SU-DHL-6 (cell line): ENCODE measurements at regions not wholly inside any gene's neighbourhood (a gene's known extent, or its start where the extent isn't known, plus 50 kb on each side); places are given as distances from the start of the nearest gene placed in this dataset.

ENCODE experiments used
- EZH2phosphoT487 ChIP-seq: fragments of 200-600 bp; sonication (generic), shearing (Covaris generic); conservative IDR thresholded peaks from 2 replicates; pipeline ENCODE4 v1.6.1; 2018; ENCODE audit warnings: mild to moderate bottlenecking, antibody characterized with exemption, low read length, moderate library complexity, mixed read lengths
- TF ChIP-seq, protein P1 (sequence below): fragments of 200-600 bp; sonication (generic); IDR thresholded peaks from one replicate; pipeline ENCODE4 v1.5.1; 2017; ENCODE audit warnings: antibody characterized with exemption, mild to moderate bottlenecking, low read length, moderate library complexity; ENCODE audit not compliant: insufficient read depth, poor library complexity, severe bottlenecking

DNA sequence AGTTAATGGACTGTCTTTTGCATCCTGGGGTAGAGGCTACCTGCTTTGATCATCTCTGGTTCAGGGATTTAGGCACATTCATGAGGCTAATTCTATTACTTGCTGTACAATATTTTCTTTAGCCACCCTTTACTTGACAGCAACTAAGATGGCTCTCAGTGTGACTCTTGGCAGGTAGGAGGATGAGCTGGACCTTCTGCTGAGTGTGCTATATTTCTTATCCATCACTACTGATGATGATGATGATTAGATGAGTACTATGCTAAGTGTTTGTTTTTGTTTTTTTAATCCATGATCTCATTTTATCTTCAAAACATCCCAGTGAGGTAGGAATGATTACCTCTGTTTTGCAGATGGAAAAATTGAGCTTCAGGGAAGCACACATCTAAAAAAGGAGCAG is 152.8 kb upstream of the WSCD2 start:
- TF ChIP-seq, protein P1, sequence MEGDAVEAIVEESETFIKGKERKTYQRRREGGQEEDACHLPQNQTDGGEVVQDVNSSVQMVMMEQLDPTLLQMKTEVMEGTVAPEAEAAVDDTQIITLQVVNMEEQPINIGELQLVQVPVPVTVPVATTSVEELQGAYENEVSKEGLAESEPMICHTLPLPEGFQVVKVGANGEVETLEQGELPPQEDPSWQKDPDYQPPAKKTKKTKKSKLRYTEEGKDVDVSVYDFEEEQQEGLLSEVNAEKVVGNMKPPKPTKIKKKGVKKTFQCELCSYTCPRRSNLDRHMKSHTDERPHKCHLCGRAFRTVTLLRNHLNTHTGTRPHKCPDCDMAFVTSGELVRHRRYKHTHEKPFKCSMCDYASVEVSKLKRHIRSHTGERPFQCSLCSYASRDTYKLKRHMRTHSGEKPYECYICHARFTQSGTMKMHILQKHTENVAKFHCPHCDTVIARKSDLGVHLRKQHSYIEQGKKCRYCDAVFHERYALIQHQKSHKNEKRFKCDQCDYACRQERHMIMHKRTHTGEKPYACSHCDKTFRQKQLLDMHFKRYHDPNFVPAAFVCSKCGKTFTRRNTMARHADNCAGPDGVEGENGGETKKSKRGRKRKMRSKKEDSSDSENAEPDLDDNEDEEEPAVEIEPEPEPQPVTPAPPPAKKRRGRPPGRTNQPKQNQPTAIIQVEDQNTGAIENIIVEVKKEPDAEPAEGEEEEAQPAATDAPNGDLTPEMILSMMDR: no peak
- no peak for TF ChIP-seq EZH2phosphoT487
